Esophagus squamous epithelium (tissue), 5 donors: ENCODE measurements at regions not wholly inside any gene's neighbourhood (a gene's known extent, or its start where the extent isn't known, plus 50 kb on each side); places are given as distances from the start of the nearest gene placed in this dataset.

ENCODE experiments used
- DNase-seq: peaks from one replicate; lab custom pipeline; 2025; lab: John Stamatoyannopoulos, UW
- H3K27ac ChIP-seq, 4 donors: fragments of 200-600 bp; sonication (generic); one replicate each; pipeline ENCODE4 v1.5.1; 2016 to 2019; ENCODE audit warnings: mild to moderate bottlenecking in 1 of 4
- H3K27me3 ChIP-seq, 4 donors: fragments of 200-600 bp; sonication (generic); 1 replicate in 3 of 4; 2 replicates in 1 of 4; pipeline versions ENCODE4 v1.5.1 to v1.6.0; 2017 to 2021; ENCODE audit warnings: antibody characterized with exemption in 1 of 4
- H3K36me3 ChIP-seq, 3 donors: fragments of 200-600 bp; sonication (generic); one replicate each; pipeline ENCODE4 v1.5.1; 2016 to 2019
- H3K4me1 ChIP-seq, 3 donors: fragments of 200-600 bp; sonication (generic); one replicate each; pipeline ENCODE4 v1.5.1; 2017 to 2019
- H3K4me3 ChIP-seq, 4 donors: fragments of 200-600 bp; sonication (generic); 1 replicate in 3 of 4; 2 replicates in 1 of 4; pipeline ENCODE4 v1.5.1; 2016 to 2019; ENCODE audit warnings: mild to moderate bottlenecking in 2 of 4, moderate library complexity in 1 of 4
- H3K9me3 ChIP-seq, 3 donors: fragments of 200-600 bp; sonication (generic); one replicate each; pipeline ENCODE4 v1.5.1; 2016 to 2019
- POLR2A ChIP-seq, 4 donors: fragments of 450-650 bp; IDR thresholded peaks; one replicate each; pipeline ENCODE4 v1.6.1; 2017; ENCODE audit warnings: antibody characterized with exemption in 4 of 4, mild to moderate bottlenecking in 4 of 4, moderate library complexity in 3 of 4
- WGBS, 2 donors: methylation state at CpG; one replicate each; pipeline ENCODE4 v1.1.5; 2018; 5-methylcytosine and 5-hydroxymethylcytosine counted together
- intact Hi-C: fragments of 100-400 bp; cut with DNase I; formaldehyde crosslinking; loops from one replicate; pipeline ENCODE4 v1.15.0; 2022
- TF ChIP-seq, protein P1 (sequence below), 6 experiments: fragments of 450-650 bp in 4 of 6; fragments of 200-600 bp in 2 of 6; sonication (generic) in 2 of 6; IDR thresholded peaks; one replicate each; pipeline ENCODE4 v1.5.1; 2016 to 2019; ENCODE audit warnings: antibody characterized with exemption in 6 of 6, mild to moderate bottlenecking in 4 of 6, moderate library complexity in 4 of 6
- donor health status: DM: yes; HTN: yes; CAD: no.

- H3K36me3 ChIP-seq = no peaks in the 10 kb centered on the region
- no peak overlapping the region for H3K4me3 ChIP-seq
- intact Hi-C loops = no loop called here
- no peaks in the 10 kb centered on the region for H3K9me3 ChIP-seq
- DNase-seq = no peak
- 50 to 61% methylated on average over 2 of the region's 2 CpGs for WGBS, 2 donors
- H3K27me3 ChIP-seq = no peaks in the 10 kb centered on the region
- no peaks in the 10 kb centered on the region for H3K4me1 ChIP-seq
- no peak for TF ChIP-seq POLR2A (IDR thresholded peaks at IDR 0.05)
- TF ChIP-seq, protein P1, sequence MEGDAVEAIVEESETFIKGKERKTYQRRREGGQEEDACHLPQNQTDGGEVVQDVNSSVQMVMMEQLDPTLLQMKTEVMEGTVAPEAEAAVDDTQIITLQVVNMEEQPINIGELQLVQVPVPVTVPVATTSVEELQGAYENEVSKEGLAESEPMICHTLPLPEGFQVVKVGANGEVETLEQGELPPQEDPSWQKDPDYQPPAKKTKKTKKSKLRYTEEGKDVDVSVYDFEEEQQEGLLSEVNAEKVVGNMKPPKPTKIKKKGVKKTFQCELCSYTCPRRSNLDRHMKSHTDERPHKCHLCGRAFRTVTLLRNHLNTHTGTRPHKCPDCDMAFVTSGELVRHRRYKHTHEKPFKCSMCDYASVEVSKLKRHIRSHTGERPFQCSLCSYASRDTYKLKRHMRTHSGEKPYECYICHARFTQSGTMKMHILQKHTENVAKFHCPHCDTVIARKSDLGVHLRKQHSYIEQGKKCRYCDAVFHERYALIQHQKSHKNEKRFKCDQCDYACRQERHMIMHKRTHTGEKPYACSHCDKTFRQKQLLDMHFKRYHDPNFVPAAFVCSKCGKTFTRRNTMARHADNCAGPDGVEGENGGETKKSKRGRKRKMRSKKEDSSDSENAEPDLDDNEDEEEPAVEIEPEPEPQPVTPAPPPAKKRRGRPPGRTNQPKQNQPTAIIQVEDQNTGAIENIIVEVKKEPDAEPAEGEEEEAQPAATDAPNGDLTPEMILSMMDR (IDR thresholded peaks at IDR 0.05) = no peak
- no peak overlapping the region for H3K27ac ChIP-seq
Observed at GRCh38 chr4:55018978-55019377, 106.4 kb downstream of the KDR start.

DNA sequence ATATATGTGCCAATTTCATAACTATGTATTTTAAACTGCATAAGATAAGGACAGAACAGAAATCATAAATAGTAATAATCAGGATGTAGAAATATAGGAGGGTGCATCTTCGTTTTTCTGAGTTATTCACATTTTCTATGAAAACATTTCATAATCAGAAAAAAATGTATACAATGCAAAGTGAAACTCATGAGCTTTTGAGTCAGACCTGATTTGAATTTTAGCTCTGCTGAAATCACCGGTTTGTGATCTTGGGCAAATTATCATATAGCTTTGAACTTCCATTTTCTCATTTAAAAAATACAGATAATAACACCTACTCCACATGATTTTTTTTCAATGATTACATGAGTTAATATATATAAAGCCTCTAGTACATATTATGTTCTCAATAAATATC, 106.9 kb downstream of the KDR start:
- Histone ChIP-seq H3K36me3 (no peaks in the 10 kb centered on the region), H3K4me1 (no peaks in the 10 kb centered on the region), H3K9me3 (no peaks in the 10 kb centered on the region), H3K27me3 (no peaks in the 10 kb centered on the region), H3K27ac (no peak overlapping the region), H3K4me3 (no peak overlapping the region)
- intact Hi-C loops = no loop called here
- no peak for DNase-seq
- WGBS, 2 donors = 41 to 46% methylated on average over 2 of the region's 2 CpGs
- TF ChIP-seq, protein P1 (IDR thresholded peaks at IDR 0.05) = no peak
- no peak for TF ChIP-seq POLR2A (IDR thresholded peaks at IDR 0.05)

GRCh38 chr4:55017406-55017805, 108.0 kb downstream of the KDR start:
- no peaks in the 10 kb centered on the region for H3K9me3 ChIP-seq
- H3K36me3 ChIP-seq = no peaks in the 10 kb centered on the region
- no peaks in the 10 kb centered on the region for H3K27me3 ChIP-seq
- DNase-seq = no peak
- no peak overlapping the region for H3K4me3 ChIP-seq
- intact Hi-C loops = no loop called here
- TF ChIP-seq POLR2A (IDR thresholded peaks at IDR 0.05) = no peak
- TF ChIP-seq, protein P1 (IDR thresholded peaks at IDR 0.05) = no peak
- 30 to 48% methylated on average over 4 of the region's 4 CpGs for WGBS, 2 donors
- no peak overlapping the region for H3K27ac ChIP-seq
- H3K4me1 ChIP-seq = no peaks in the 10 kb centered on the region

DNA sequence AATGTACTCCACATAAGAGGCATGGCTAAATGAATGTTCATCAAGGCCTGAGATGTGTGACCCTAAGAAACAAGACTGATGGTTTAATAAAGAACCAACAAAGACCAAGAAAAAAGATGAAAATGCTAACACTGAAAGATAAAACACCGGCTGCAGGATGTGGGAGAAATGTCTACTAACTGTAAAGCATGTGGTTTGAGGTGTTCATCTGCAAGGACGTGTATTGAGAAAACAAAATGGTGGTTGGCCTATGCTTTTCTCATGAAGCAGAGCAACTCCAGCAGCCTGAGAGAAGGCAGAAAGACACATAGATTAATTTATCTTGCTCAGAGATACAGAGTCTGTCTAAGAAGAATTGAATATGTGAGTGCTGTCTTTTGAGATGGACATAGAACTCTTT, 109.3 kb downstream of the KDR start:
- DNase-seq = no peak
- no peaks in the 10 kb centered on the region for H3K27me3 ChIP-seq
- intact Hi-C loops = no loop called here
- H3K4me3 ChIP-seq = no peak overlapping the region
- 82 to 83% methylated on average over 2 of the region's 2 CpGs for WGBS, 2 donors
- no peaks in the 10 kb centered on the region for H3K4me1 ChIP-seq
- TF ChIP-seq, protein P1 (IDR thresholded peaks at IDR 0.05) = no peak
- no peak for TF ChIP-seq POLR2A (IDR thresholded peaks at IDR 0.05)
- no peak overlapping the region for H3K27ac ChIP-seq
- no peaks in the 10 kb centered on the region for H3K9me3 ChIP-seq
- H3K36me3 ChIP-seq = no peaks in the 10 kb centered on the region

GRCh38 chr4:55014876-55015275, 110.5 kb downstream of the KDR start:
- no peaks in the 10 kb centered on the region for H3K9me3 ChIP-seq
- intact Hi-C loops = no loop called here
- H3K4me1 ChIP-seq = no peaks in the 10 kb centered on the region
- H3K27ac ChIP-seq = no peak overlapping the region
- DNase-seq = no peak
- no peak for TF ChIP-seq POLR2A (IDR thresholded peaks at IDR 0.05)
- TF ChIP-seq, protein P1 (IDR thresholded peaks at IDR 0.05) = no peak
- no peaks in the 10 kb centered on the region for H3K36me3 ChIP-seq
- WGBS, 2 donors = 60 to 73% methylated on average over 2 of the region's 2 CpGs
- no peaks in the 10 kb centered on the region for H3K27me3 ChIP-seq
- no peak overlapping the region for H3K4me3 ChIP-seq
